GM19240 (cell line): ENCODE measurements at regions not wholly inside any gene's neighbourhood (a gene's known extent, or its start where the extent isn't known, plus 50 kb on each side); places are given as distances from the start of the nearest gene placed in this dataset.
"Not testable (repeated sequence)": the region's sequence is repeated elsewhere in the genome, so short reads cannot be mapped to it uniquely, and the experiment has no call there.

Source experiments
- DNase-seq: peaks from one replicate; pipeline ENCODE4 v3.0.0; 2011; ENCODE audit warnings: low spot score; ENCODE audit not compliant: insufficient read length

- DNase-seq: no peak
Measured at GRCh38 chr20:4635781-4636180, 50.5 kb upstream of the PRNP start.

GRCh38 chr20:4635342-4635741 lies 50.9 kb upstream of the PRNP start:
- DNase-seq: no peak

- DNase-seq: no peak
Measured at GRCh38 chr20:4633780-4634179, 52.5 kb upstream of the PRNP start.

GRCh38 chr20:4633379-4633778 lies 52.9 kb upstream of the PRNP start:
- no peak for DNase-seq

GRCh38 chr20:4632876-4633275 lies 53.4 kb upstream of the PRNP start:
- no peak for DNase-seq

- DNase-seq: no peak
Measured at GRCh38 chr20:4626228-4626627, 60.0 kb upstream of the PRNP start.

GRCh38 chr20:4625687-4626086 lies 60.6 kb upstream of the PRNP start:
- no peak for DNase-seq

- DNase-seq: not testable (repeated sequence)
Measured at GRCh38 chr20:4624675-4625336, 61.5 kb upstream of the PRNP start.

GRCh38 chr20:4619144-4619543 lies 67.1 kb upstream of the PRNP start:
- not testable (repeated sequence) for DNase-seq

- no peak for DNase-seq
Measured at GRCh38 chr20:4617484-4617883, 68.8 kb upstream of the PRNP start.

GRCh38 chr20:4617019-4617418 lies 69.2 kb upstream of the PRNP start:
- DNase-seq: no peak

- peak; percentile 23 for DNase-seq
Measured at GRCh38 chr20:4613718-4614620, 72.3 kb upstream of the PRNP start.

- DNase-seq: no peak
Measured at GRCh38 chr20:4613184-4613583, 73.1 kb upstream of the PRNP start.

GRCh38 chr20:4610871-4611270 lies 75.4 kb upstream of the PRNP start:
- no peak for DNase-seq

GRCh38 chr20:4609511-4609910 lies 76.7 kb upstream of the PRNP start:
- no peak for DNase-seq

GRCh38 chr20:4608861-4609260 lies 77.4 kb upstream of the PRNP start:
- DNase-seq: no peak

- peak; percentile 15 for DNase-seq
Measured at GRCh38 chr20:4607287-4607713, 79.0 kb upstream of the PRNP start.

- no peak for DNase-seq
Measured at GRCh38 chr20:4606051-4606450, 80.2 kb upstream of the PRNP start.

- no peak for DNase-seq
Measured at GRCh38 chr20:4605166-4605565, 81.1 kb upstream of the PRNP start.

- no peak for DNase-seq
Measured at GRCh38 chr20:4604580-4604979, 81.7 kb upstream of the PRNP start.

- no peak for DNase-seq
Measured at GRCh38 chr20:4603724-4604123, 82.5 kb upstream of the PRNP start.

- DNase-seq: no peak
Measured at GRCh38 chr20:4602297-4602631, 84.0 kb upstream of the PRNP start.
